NCI-H446 treated with DMSO at 0.1 percent for 48 hours (cell line): ENCODE measurements at regions not wholly inside any gene's neighbourhood (a gene's known extent, or its start where the extent isn't known, plus 50 kb on each side); places are given as distances from the start of the nearest gene placed in this dataset.

Experiments used
- DNase-seq: peaks from one replicate; lab custom pipeline; 2025; lab: John Stamatoyannopoulos, UW

GRCh38 chr3:170752571-170753155, 117.3 kb downstream of the RPL22L1 start:
- no peak for DNase-seq

- DNase-seq: no peak
These were observed 118.1 kb downstream of the RPL22L1 start for GRCh38 chr3:170751899-170752293.

GRCh38 chr3:170751083-170751898, 118.7 kb downstream of the RPL22L1 start:
- DNase-seq: peak; percentile 67

- no peak for DNase-seq
These were observed 119.5 kb downstream of the RPL22L1 start for GRCh38 chr3:170750478-170750830.

GRCh38 chr3:170749765-170750477, 120.1 kb downstream of the RPL22L1 start:
- DNase-seq: peak; percentile 22

- DNase-seq: no peak
These were observed 120.8 kb downstream of the RPL22L1 start for GRCh38 chr3:170749185-170749584.

GRCh38 chr3:170746175-170746942, 123.6 kb downstream of the RPL22L1 start:
- no peak for DNase-seq

- no peak for DNase-seq
These were observed 124.7 kb downstream of the RPL22L1 start for GRCh38 chr3:170745211-170745718.

GRCh38 chr3:170741756-170742529, 128.1 kb downstream of the RPL22L1 start:
- DNase-seq: no peak

GRCh38 chr3:170740726-170741591, 129.0 kb downstream of the RPL22L1 start:
- DNase-seq: peak; percentile 41

GRCh38 chr3:170740285-170740684, 129.7 kb downstream of the RPL22L1 start:
- no peak for DNase-seq

- no peak for DNase-seq
These were observed 130.6 kb downstream of the RPL22L1 start for GRCh38 chr3:170739410-170739809.

GRCh38 chr3:170738766-170739165, 131.2 kb downstream of the RPL22L1 start:
- no peak for DNase-seq

- no peak for DNase-seq
These were observed 132.4 kb downstream of the RPL22L1 start for GRCh38 chr3:170737498-170738162.

- no peak for DNase-seq
These were observed 134.2 kb downstream of the RPL22L1 start for GRCh38 chr3:170735821-170736220.

GRCh38 chr3:170734735-170735065, 135.3 kb downstream of the RPL22L1 start:
- DNase-seq: no peak

- DNase-seq: no peak
These were observed 135.8 kb downstream of the RPL22L1 start for GRCh38 chr3:170734043-170734734.

- DNase-seq: no peak
These were observed 137.2 kb downstream of the RPL22L1 start for GRCh38 chr3:170732660-170733245.

- DNase-seq: no peak
These were observed 138.7 kb downstream of the RPL22L1 start for GRCh38 chr3:170731281-170731680.
